Vagina (tissue), 2 donors: ENCODE measurements at regions not wholly inside any gene's neighbourhood (a gene's known extent, or its start where the extent isn't known, plus 50 kb on each side); places are given as distances from the start of the nearest gene placed in this dataset.

Experiments used
- DNase-seq, 2 donors: peaks; one replicate each; pipeline ENCODE4 v3.0.0-alpha.2; 2017; ENCODE audit errors: extremely low spot score in 2 of 2
- H3K27ac ChIP-seq: fragments of 200-600 bp; sonication (generic); one replicate; pipeline ENCODE4 v1.5.1; 2019
- H3K27me3 ChIP-seq: fragments of 200-600 bp; sonication (generic); one replicate; pipeline ENCODE4 v1.5.1; 2019
- H3K36me3 ChIP-seq, 2 donors: fragments of 200-600 bp; sonication (generic); one replicate each; pipeline ENCODE4 v1.5.1; 2017 to 2019
- H3K4me1 ChIP-seq: fragments of 200-600 bp; sonication (generic); one replicate; pipeline ENCODE4 v1.5.1; 2019
- H3K4me3 ChIP-seq, 2 donors: fragments of 200-600 bp; sonication (generic); 1 replicate in 1 of 2; 2 replicates in 1 of 2; pipeline ENCODE4 v1.5.1; 2016 to 2019
- H3K9me3 ChIP-seq: fragments of 200-600 bp; sonication (generic); one replicate; pipeline ENCODE4 v1.5.1; 2019
- POLR2A ChIP-seq, 2 donors: fragments of 450-650 bp; IDR thresholded peaks; one replicate each; pipeline ENCODE4 v1.6.1; 2017; ENCODE audit warnings: antibody characterized with exemption in 2 of 2, mild to moderate bottlenecking in 2 of 2, moderate library complexity in 2 of 2
- POLR2AphosphoS5 ChIP-seq, 2 donors: sonication (generic); formaldehyde crosslinking; IDR thresholded peaks; one replicate each; pipeline ENCODE4 v1.9.0; 2017; ENCODE audit warnings: antibody characterized with exemption in 2 of 2, mild to moderate bottlenecking in 2 of 2, low read depth in 1 of 2; ENCODE audit not compliant: insufficient read depth in 1 of 2
- intact Hi-C: fragments of 100-400 bp; cut with DNase I; formaldehyde crosslinking; loops from one replicate; pipeline ENCODE4 v1.15.1; 2023
- TF ChIP-seq, protein P1 (sequence below), 3 experiments: fragments of 450-650 bp in 2 of 3; fragments of 200-600 bp in 1 of 3; sonication (generic) in 1 of 3; IDR thresholded peaks; one replicate each; pipeline ENCODE4 v1.5.1; 2017 to 2019; ENCODE audit warnings: antibody characterized with exemption in 3 of 3, mild to moderate bottlenecking in 2 of 3, moderate library complexity in 2 of 3

DNA sequence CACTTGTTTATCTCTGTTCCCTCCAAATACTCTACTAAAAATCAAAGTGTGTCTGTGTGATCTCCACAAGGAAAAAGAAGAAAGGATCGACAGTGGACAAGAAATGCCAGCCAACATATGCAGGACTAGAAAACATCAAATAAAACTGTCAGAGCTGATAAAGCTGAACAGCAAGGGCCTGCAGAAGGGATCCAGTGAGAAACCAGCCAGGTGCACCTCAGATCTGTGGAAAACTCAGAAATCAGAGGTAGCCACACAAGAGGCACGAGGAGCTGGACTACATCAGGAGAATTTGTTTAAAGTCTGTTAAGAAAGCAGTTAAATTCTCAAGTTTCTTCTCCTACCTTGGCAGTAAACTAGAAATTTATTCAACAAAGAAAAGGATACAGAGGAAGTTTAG, 135.2 kb downstream of the SUCLG1 start:
- no peak for DNase-seq
- H3K4me3 ChIP-seq: no peak overlapping the region
- H3K36me3 ChIP-seq: no peaks in the 10 kb centered on the region
- intact Hi-C loops: no loop called here
- H3K27me3 ChIP-seq: no peaks in the 10 kb centered on the region
- no peaks in the 10 kb centered on the region for H3K9me3 ChIP-seq
- no peaks in the 10 kb centered on the region for H3K4me1 ChIP-seq
- TF ChIP-seq, protein P1, sequence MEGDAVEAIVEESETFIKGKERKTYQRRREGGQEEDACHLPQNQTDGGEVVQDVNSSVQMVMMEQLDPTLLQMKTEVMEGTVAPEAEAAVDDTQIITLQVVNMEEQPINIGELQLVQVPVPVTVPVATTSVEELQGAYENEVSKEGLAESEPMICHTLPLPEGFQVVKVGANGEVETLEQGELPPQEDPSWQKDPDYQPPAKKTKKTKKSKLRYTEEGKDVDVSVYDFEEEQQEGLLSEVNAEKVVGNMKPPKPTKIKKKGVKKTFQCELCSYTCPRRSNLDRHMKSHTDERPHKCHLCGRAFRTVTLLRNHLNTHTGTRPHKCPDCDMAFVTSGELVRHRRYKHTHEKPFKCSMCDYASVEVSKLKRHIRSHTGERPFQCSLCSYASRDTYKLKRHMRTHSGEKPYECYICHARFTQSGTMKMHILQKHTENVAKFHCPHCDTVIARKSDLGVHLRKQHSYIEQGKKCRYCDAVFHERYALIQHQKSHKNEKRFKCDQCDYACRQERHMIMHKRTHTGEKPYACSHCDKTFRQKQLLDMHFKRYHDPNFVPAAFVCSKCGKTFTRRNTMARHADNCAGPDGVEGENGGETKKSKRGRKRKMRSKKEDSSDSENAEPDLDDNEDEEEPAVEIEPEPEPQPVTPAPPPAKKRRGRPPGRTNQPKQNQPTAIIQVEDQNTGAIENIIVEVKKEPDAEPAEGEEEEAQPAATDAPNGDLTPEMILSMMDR (IDR thresholded peaks at IDR 0.05): no peak
- TF ChIP-seq POLR2A (IDR thresholded peaks at IDR 0.05) (no peak), POLR2AphosphoS5 (IDR thresholded peaks at IDR 0.05; ENCODE audit: insufficient read depth in 1 of 2, low read depth in 1 of 2) (no peak)
- H3K27ac ChIP-seq: no peak overlapping the region

DNA sequence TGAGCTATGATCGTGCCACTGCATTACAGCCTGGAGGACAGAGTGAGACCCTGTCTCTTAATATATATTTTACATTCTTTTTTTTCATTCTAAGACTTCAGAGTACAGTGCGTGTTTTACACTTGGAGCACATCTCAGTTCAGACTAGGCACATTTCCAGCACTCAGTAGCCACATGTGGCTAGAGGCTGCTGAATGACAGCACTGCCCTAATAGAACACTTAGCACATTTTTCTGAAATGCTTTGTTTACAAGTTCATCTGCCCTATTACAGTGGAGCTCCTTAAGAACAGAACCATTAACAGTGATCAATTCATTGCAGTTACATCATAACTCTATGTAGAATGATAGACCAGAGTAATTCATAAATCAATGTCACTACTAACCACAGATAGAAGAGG, 138.1 kb downstream of the SUCLG1 start:
- Histone ChIP-seq H3K4me1 (no peaks in the 10 kb centered on the region), H3K4me3 (no peak overlapping the region), H3K36me3 (no peaks in the 10 kb centered on the region), H3K27me3 (no peaks in the 10 kb centered on the region), H3K27ac (no peak overlapping the region), H3K9me3 (no peaks in the 10 kb centered on the region)
- intact Hi-C loops: no loop called here
- no peak for DNase-seq
- TF ChIP-seq, protein P1 (IDR thresholded peaks at IDR 0.05): no peak
- TF ChIP-seq POLR2AphosphoS5 (IDR thresholded peaks at IDR 0.05; ENCODE audit: insufficient read depth in 1 of 2, low read depth in 1 of 2): no peak
- no peak for TF ChIP-seq POLR2A (IDR thresholded peaks at IDR 0.05)

DNA sequence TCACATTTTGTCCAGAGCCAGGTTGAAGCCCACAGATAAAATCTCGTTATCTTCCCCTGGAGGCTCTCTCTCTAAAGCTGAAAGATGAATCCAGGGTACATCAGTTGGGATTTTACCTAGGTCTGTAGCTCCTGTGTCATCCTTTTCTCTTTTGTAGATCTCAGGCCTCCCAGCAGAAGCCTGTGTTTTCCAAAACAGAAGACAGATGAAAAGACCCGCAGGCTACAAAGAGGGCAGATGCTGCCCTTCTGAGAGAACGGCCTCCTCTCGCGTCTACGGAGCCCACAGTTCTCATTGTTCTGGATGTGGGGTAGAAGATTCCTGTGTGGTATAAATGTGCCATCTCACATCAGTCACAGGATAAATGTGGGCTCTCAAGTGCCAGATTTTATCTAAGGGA, 139.5 kb downstream of the SUCLG1 start:
- no peak for TF ChIP-seq POLR2AphosphoS5 (IDR thresholded peaks at IDR 0.05; ENCODE audit: insufficient read depth in 1 of 2, low read depth in 1 of 2)
- TF ChIP-seq POLR2A (IDR thresholded peaks at IDR 0.05): no peak
- TF ChIP-seq, protein P1 (IDR thresholded peaks at IDR 0.05): no peak
- Histone ChIP-seq H3K36me3 (no peaks in the 10 kb centered on the region), H3K27ac (no peak overlapping the region), H3K27me3 (no peaks in the 10 kb centered on the region), H3K4me3 (no peak overlapping the region), H3K9me3 (no peaks in the 10 kb centered on the region), H3K4me1 (no peaks in the 10 kb centered on the region)
- no peak for DNase-seq
- intact Hi-C loops: no loop called here

DNA sequence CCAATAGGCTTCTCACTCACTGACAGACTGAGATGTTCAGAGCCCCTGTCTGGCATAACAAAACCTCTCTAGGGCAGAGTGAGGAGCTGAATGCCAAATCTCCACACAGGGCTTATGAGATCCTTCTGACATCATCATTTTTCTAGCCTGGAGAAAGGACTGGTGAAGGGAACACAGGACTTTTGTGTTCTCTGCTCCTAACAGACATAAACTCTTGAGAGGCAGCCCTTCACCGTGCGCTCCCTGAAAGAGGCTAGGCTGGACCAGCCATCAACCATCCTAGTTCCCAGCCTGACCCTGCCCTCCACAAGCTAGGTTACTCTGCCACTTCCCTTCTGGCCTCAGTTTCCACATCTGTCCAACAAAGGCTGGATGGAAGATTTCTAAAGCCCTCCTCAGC, 141.9 kb downstream of the SUCLG1 start:
- DNase-seq: no peak
- H3K4me3 ChIP-seq: no peak overlapping the region
- intact Hi-C loops: no loop called here
- TF ChIP-seq POLR2A (IDR thresholded peaks at IDR 0.05) (no peak), POLR2AphosphoS5 (IDR thresholded peaks at IDR 0.05; ENCODE audit: insufficient read depth in 1 of 2, low read depth in 1 of 2) (no peak)
- TF ChIP-seq, protein P1 (IDR thresholded peaks at IDR 0.05): no peak
- no peak overlapping the region for H3K27ac ChIP-seq
- H3K27me3 ChIP-seq: no peaks in the 10 kb centered on the region
- H3K4me1 ChIP-seq: no peaks in the 10 kb centered on the region
- no peaks in the 10 kb centered on the region for H3K9me3 ChIP-seq
- no peaks in the 10 kb centered on the region for H3K36me3 ChIP-seq

DNA sequence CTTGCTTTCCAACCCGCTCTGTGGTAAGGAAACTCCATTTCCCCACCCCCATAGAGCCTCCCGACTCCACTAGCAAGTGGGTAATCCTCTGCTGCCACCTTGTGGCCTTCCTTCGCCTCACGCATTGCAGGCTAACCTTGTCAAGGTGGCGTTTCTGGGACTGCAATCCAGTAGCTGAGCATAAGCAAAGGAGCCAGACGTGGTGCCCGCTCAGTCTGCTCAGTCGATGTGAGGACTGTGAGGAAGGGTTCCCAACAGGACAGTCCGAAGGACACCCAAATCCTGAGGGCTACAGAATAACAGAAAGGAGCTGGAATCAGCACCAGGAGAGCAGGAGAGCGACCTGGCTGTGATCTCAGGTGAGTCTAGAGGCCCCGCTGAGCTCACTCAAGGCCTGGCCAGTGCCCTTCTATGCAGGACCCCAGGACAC, 144.2 kb downstream of the SUCLG1 start:
- intact Hi-C loops: no loop called here
- TF ChIP-seq, protein P1 (IDR thresholded peaks at IDR 0.05): peak in 2 of 3 experiments; percentile 32 to 48
- TF ChIP-seq POLR2AphosphoS5 (IDR thresholded peaks at IDR 0.05; ENCODE audit: insufficient read depth in 1 of 2, low read depth in 1 of 2): no peak
- TF ChIP-seq POLR2A (IDR thresholded peaks at IDR 0.05): no peak

More for the DNA sequence above, 144.2 kb downstream of the SUCLG1 start:
- H3K4me1 ChIP-seq: no peaks in the 10 kb centered on the region
- no peaks in the 10 kb centered on the region for H3K9me3 ChIP-seq
- H3K27ac ChIP-seq: no peak overlapping the region
- no peaks in the 10 kb centered on the region for H3K36me3 ChIP-seq
- no peak for DNase-seq
- H3K4me3 ChIP-seq: no peak overlapping the region
- H3K27me3 ChIP-seq: no peaks in the 10 kb centered on the region
